SK-N-SH (cell line): ENCODE measurements at regions not wholly inside any gene's neighbourhood (a gene's known extent, or its start where the extent isn't known, plus 50 kb on each side); places are given as distances from the start of the nearest gene placed in this dataset.

Experiments
- CHD2 ChIP-seq: fragments of 150-350 bp; IDR thresholded peaks from 2 replicates; pipeline ENCODE4 v1.6.1; 2018; ENCODE audit warnings: low read length; ENCODE audit not compliant: partially characterized antibody
- CTCF ChIP-seq: fragments of 200-600 bp; sonication (generic); IDR thresholded peaks from 2 replicates; pipeline ENCODE4 v1.6.1; 2017; ENCODE audit warnings: antibody characterized with exemption, mild to moderate bottlenecking, moderate library complexity
- EP300 ChIP-seq, 2 experiments: IDR thresholded peaks; 2 replicates each; pipeline versions ENCODE4 v1.4.0 to v1.6.1; 2012; ENCODE audit warnings: borderline replicate concordance in 1 of 2, low read depth in 1 of 2, low read length in 1 of 2
- EZH2phosphoT487 ChIP-seq: fragments of 200-600 bp; sonication (generic); IDR thresholded peaks from 2 replicates; pipeline ENCODE4 v1.6.1; 2017; ENCODE audit warnings: low read depth, mixed run types, mild to moderate bottlenecking, antibody characterized with exemption, moderate library complexity, borderline replicate concordance
- MEF2A ChIP-seq: IDR thresholded peaks from 2 replicates; pipeline ENCODE4 v1.4.0; 2012; ENCODE audit warnings: low read depth, borderline replicate concordance
- MXI1 ChIP-seq: IDR thresholded peaks from 2 replicates; pipeline ENCODE4 v1.6.1; 2012; ENCODE audit warnings: mild to moderate bottlenecking, low read depth, low read length, improper control_type of control experiment
- POLR2AphosphoS5 ChIP-seq: IDR thresholded peaks from 2 replicates; pipeline ENCODE4 v1.6.1; 2012; ENCODE audit warnings: low read depth, low read length
- REST ChIP-seq: IDR thresholded peaks from 2 replicates; pipeline ENCODE4 v1.6.1; 2012; ENCODE audit warnings: mild to moderate bottlenecking, low read depth, low read length, moderate library complexity
- RFX5 ChIP-seq: IDR thresholded peaks from 2 replicates; pipeline ENCODE4 v1.6.1; 2012; ENCODE audit warnings: mild to moderate bottlenecking, improper control_type of control experiment, low read length
- TAF1 ChIP-seq: IDR thresholded peaks from 2 replicates; pipeline ENCODE4 v1.6.1; 2012; ENCODE audit warnings: low read depth, mild to moderate bottlenecking, low read length, moderate library complexity, borderline replicate concordance
- TCF12 ChIP-seq: IDR thresholded peaks from 2 replicates; pipeline ENCODE4 v1.4.0; 2012
- TEAD4 ChIP-seq: IDR thresholded peaks from 2 replicates; pipeline ENCODE4 v1.4.0; 2012; ENCODE audit warnings: mild to moderate bottlenecking, borderline replicate concordance; ENCODE audit not compliant: insufficient read depth
- YY1 ChIP-seq: IDR thresholded peaks from 2 replicates; pipeline ENCODE4 v1.4.0; 2012; ENCODE audit warnings: low read depth, mild to moderate bottlenecking

GRCh38 chr1:22286491-22286890 is 143.6 kb upstream of the WNT4 start:
- no peak for TF ChIP-seq CTCF
- TF ChIP-seq EP300 (IDR thresholded peaks at IDR 0.05; ENCODE audit: borderline replicate concordance in 1 of 2, low read depth in 1 of 2, low read length in 1 of 2), result no peak
- no peak for TF ChIP-seq EZH2phosphoT487
- no peak for TF ChIP-seq TEAD4
- no peak for TF ChIP-seq REST
- no peak for TF ChIP-seq MEF2A
- TF ChIP-seq TAF1, result no peak
- TF ChIP-seq YY1, result no peak
- no peak for TF ChIP-seq MXI1
- no peak for TF ChIP-seq POLR2AphosphoS5
- no peak for TF ChIP-seq RFX5
- no peak for TF ChIP-seq TCF12
- no peak for TF ChIP-seq CHD2
